Sigmoid colon (tissue), 6 donors: ENCODE measurements at regions not wholly inside any gene's neighbourhood (a gene's known extent, or its start where the extent isn't known, plus 50 kb on each side); places are given as distances from the start of the nearest gene placed in this dataset.

Experiments used
- DNase-seq: peaks from one replicate; pipeline ENCODE4 v3.0.0-alpha.2; 2019
- H3K27ac ChIP-seq, 4 donors: fragments of 200-600 bp; sonication (generic); one replicate each; pipeline ENCODE4 v1.5.1; 2016 to 2019; ENCODE audit warnings: mild to moderate bottlenecking in 1 of 4
- H3K27me3 ChIP-seq, 3 donors: fragments of 200-600 bp; sonication (generic); one replicate each; pipeline ENCODE4 v1.5.1; 2019; ENCODE audit warnings: mild to moderate bottlenecking in 1 of 3
- H3K36me3 ChIP-seq, 4 donors: fragments of 200-600 bp; sonication (generic); one replicate each; pipeline ENCODE4 v1.5.1; 2016 to 2019
- H3K4me1 ChIP-seq, 4 donors: fragments of 200-600 bp; sonication (generic); one replicate each; pipeline ENCODE4 v1.5.1; 2017 to 2019
- H3K4me3 ChIP-seq, 4 donors: fragments of 200-600 bp; sonication (generic); one replicate each; pipeline ENCODE4 v1.5.1; 2017 to 2019; ENCODE audit warnings: mild to moderate bottlenecking in 2 of 4, moderate library complexity in 1 of 4
- H3K9me3 ChIP-seq, 4 donors: fragments of 200-600 bp in 3 of 4; sonication (generic) in 3 of 4; one replicate each; pipeline versions ENCODE4 v1.5.1 to v1.6.1; 2013 to 2019
- EP300 ChIP-seq, 4 donors: sonication (generic); formaldehyde crosslinking; IDR thresholded peaks; one replicate each; pipeline ENCODE4 v1.6.1; 2017; ENCODE audit warnings: antibody characterized with exemption in 4 of 4
- POLR2A ChIP-seq, 2 donors: fragments of 450-650 bp; IDR thresholded peaks; one replicate each; pipeline ENCODE4 v1.6.1; 2016; ENCODE audit warnings: antibody characterized with exemption in 2 of 2, mild to moderate bottlenecking in 2 of 2, moderate library complexity in 2 of 2
- POLR2AphosphoS5 ChIP-seq, 4 donors: sonication (generic); formaldehyde crosslinking; IDR thresholded peaks; one replicate each; pipeline ENCODE4 v1.6.1; 2017; ENCODE audit warnings: antibody characterized with exemption in 4 of 4
- WGBS, 2 donors: extraction: QIAGEN DNeasy Blood & Tissue Kit; methylation state at CpG; one replicate each; pipeline ENCODE4 v1.1.7; 2013; 5-methylcytosine and 5-hydroxymethylcytosine counted together
- intact Hi-C: fragments of 100-400 bp; cut with DNase I; formaldehyde crosslinking; loops from one replicate; pipeline ENCODE4 v1.15.1; 2023
- TF ChIP-seq, protein P1 (sequence below), 4 experiments: fragments of 450-650 bp in 3 of 4; fragments of 200-600 bp in 1 of 4; IDR thresholded peaks; one replicate each; pipeline ENCODE4 v1.5.1; 2016 to 2019; ENCODE audit warnings: antibody characterized with exemption in 4 of 4, mild to moderate bottlenecking in 3 of 4, moderate library complexity in 2 of 4
- donor health status: healthy with polysubstance abuse.
- donor health status: healthy.

DNA sequence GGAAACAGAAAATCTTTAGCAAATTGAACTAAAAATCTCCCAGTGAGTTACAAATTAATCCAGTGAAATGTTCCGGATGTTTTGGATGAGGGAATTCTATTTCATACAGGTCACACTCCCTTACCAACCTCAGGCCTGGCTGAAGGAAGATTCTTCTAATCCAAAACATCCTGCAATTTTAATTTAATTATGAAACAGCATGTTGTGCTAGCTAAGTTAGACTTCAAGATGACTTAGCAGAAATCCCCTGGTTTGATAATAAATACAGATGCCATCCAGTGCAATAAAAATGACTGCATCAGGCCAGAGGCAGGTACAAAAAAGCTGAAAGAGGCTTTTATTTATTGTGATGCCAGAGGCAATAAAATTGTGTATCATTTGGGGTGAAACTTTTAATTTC lies 96.7 kb upstream of the CLDN10 start:
- intact Hi-C loops: no loop called here
- Histone ChIP-seq H3K4me3 (no peak overlapping the region), H3K9me3 (peaks cover 0 to 3% (median 0%) of the 10 kb centered on the region in 4 donors), H3K36me3 (no peaks in the 10 kb centered on the region), H3K4me1 (no peaks in the 10 kb centered on the region), H3K27ac (no peak overlapping the region), H3K27me3 (no peaks in the 10 kb centered on the region)
- 71 to 86% methylated on average over 1 of the region's 1 CpG for WGBS, 2 donors
- DNase-seq: no peak
- no peak for TF ChIP-seq EP300 (IDR thresholded peaks at IDR 0.05)
- TF ChIP-seq, protein P1, sequence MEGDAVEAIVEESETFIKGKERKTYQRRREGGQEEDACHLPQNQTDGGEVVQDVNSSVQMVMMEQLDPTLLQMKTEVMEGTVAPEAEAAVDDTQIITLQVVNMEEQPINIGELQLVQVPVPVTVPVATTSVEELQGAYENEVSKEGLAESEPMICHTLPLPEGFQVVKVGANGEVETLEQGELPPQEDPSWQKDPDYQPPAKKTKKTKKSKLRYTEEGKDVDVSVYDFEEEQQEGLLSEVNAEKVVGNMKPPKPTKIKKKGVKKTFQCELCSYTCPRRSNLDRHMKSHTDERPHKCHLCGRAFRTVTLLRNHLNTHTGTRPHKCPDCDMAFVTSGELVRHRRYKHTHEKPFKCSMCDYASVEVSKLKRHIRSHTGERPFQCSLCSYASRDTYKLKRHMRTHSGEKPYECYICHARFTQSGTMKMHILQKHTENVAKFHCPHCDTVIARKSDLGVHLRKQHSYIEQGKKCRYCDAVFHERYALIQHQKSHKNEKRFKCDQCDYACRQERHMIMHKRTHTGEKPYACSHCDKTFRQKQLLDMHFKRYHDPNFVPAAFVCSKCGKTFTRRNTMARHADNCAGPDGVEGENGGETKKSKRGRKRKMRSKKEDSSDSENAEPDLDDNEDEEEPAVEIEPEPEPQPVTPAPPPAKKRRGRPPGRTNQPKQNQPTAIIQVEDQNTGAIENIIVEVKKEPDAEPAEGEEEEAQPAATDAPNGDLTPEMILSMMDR (IDR thresholded peaks at IDR 0.05): no peak
- TF ChIP-seq POLR2A (IDR thresholded peaks at IDR 0.05): no peak
- TF ChIP-seq POLR2AphosphoS5 (IDR thresholded peaks at IDR 0.05): no peak

DNA sequence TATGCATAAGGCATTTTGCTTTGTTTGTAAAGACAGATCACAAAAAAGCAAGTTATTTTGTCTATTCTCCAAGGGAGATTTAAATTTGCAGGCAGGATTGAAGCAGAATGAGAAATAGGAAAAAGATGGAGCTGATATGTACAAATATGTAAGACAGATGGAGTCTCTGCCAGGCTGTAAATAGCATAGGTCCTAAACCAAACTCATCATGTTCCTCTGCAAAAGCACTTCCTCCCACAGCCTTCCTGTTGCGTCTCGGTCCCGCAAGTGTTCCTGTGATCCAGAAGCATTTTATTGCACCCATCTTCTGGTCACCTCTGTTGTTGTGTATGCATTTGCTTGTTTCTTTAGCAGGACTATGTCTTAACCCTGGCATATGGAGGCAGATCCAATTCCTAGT lies 95.7 kb upstream of the CLDN10 start:
- Histone ChIP-seq H3K9me3 (peaks cover 0 to 3% (median 0%) of the 10 kb centered on the region in 4 donors), H3K4me1 (no peaks in the 10 kb centered on the region), H3K27me3 (no peaks in the 10 kb centered on the region), H3K36me3 (no peaks in the 10 kb centered on the region), H3K27ac (no peak overlapping the region), H3K4me3 (no peak overlapping the region)
- no peak for DNase-seq
- intact Hi-C loops: no loop called here
- TF ChIP-seq POLR2A (IDR thresholded peaks at IDR 0.05) (no peak), POLR2AphosphoS5 (IDR thresholded peaks at IDR 0.05) (no peak), EP300 (IDR thresholded peaks at IDR 0.05) (no peak)
- TF ChIP-seq, protein P1 (IDR thresholded peaks at IDR 0.05): no peak
- WGBS, 2 donors: 13 to 51% methylated on average over 3 of the region's 3 CpGs

DNA sequence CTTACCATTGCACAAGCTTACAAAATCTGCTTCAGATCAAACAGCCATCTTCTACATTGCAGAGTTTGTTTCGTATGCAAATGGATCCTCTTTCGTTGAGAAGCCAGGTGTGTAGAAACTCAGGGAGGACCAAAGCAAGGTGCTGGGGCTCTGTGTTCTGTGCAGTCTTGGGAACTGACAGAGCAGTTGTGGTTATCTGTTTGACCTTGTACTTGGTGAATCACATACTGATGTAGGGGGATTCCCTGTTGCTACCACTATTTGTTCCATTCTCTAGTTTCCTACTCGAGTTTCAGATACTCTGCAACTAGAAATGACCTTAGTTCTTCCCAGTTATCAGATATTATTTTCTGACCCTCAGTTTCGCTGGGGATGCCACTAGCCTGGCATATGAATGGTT lies 95.2 kb upstream of the CLDN10 start:
- intact Hi-C loops: no loop called here
- Histone ChIP-seq H3K36me3 (no peaks in the 10 kb centered on the region), H3K4me1 (no peaks in the 10 kb centered on the region), H3K27me3 (no peaks in the 10 kb centered on the region), H3K27ac (no peak overlapping the region), H3K9me3 (peaks cover 0 to 3% (median 0%) of the 10 kb centered on the region in 4 donors), H3K4me3 (no peak overlapping the region)
- no peak for DNase-seq
- WGBS, 2 donors: 68 to 69% methylated on average over 4 of the region's 4 CpGs
- TF ChIP-seq, protein P1 (IDR thresholded peaks at IDR 0.05): no peak
- no peak for TF ChIP-seq EP300 (IDR thresholded peaks at IDR 0.05)
- TF ChIP-seq POLR2AphosphoS5 (IDR thresholded peaks at IDR 0.05): no peak
- no peak for TF ChIP-seq POLR2A (IDR thresholded peaks at IDR 0.05)

DNA sequence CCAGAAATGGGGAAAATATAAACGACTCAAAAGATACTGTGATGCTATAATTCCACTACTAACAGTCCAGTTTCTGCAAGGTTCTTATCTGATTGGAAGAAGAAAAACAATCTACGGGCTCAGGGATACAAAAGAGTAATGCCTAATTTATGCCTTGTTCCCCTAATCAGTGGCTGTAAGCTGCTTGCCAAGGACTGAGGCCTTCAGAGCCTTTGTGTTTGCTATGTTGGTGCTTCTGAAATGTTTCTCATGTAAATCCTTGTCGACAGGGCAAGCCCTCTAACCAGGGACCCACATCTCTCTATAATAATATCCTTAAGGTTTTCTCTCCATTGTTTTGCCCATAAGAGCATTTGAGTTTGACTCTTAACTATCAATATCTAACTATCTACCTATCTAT lies 89.7 kb upstream of the CLDN10 start:
- H3K27me3 ChIP-seq: no peaks in the 10 kb centered on the region
- intact Hi-C loops: no loop called here
- no peaks in the 10 kb centered on the region for H3K4me1 ChIP-seq
- no peak overlapping the region for H3K27ac ChIP-seq
- H3K36me3 ChIP-seq: no peaks in the 10 kb centered on the region
- no peak for DNase-seq
- WGBS, 2 donors: 64 to 65% methylated on average over 3 of the region's 3 CpGs
- peaks cover 0 to 3% (median 0%) of the 10 kb centered on the region in 4 donors for H3K9me3 ChIP-seq
- TF ChIP-seq, protein P1 (IDR thresholded peaks at IDR 0.05): no peak
- no peak for TF ChIP-seq EP300 (IDR thresholded peaks at IDR 0.05)
- no peak for TF ChIP-seq POLR2A (IDR thresholded peaks at IDR 0.05)
- TF ChIP-seq POLR2AphosphoS5 (IDR thresholded peaks at IDR 0.05): no peak
- no peak overlapping the region for H3K4me3 ChIP-seq

DNA sequence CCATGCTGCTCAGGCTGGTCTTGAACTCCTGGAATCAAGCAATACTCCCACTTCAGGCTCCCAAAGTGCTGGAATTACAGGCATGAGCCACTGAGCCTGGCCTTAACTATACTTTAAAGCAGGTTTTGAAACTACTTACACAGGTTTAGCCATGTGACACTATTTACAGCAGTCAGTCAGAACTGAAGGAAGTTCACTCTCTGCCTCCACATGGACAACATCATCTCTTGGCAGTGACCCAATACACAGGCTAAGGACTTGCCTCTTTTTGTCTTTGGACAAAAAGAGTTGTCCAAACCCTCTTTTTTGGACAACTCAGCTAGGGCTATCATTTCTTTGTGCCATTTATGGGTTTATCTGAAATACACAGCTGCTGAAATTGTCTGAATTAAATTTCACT lies 89.0 kb upstream of the CLDN10 start:
- TF ChIP-seq POLR2A (IDR thresholded peaks at IDR 0.05): no peak
- TF ChIP-seq EP300 (IDR thresholded peaks at IDR 0.05): no peak
- TF ChIP-seq, protein P1 (IDR thresholded peaks at IDR 0.05): no peak
- TF ChIP-seq POLR2AphosphoS5 (IDR thresholded peaks at IDR 0.05): no peak
- intact Hi-C loops: no loop called here
- Histone ChIP-seq H3K4me3 (no peak overlapping the region), H3K9me3 (peaks cover 0 to 3% (median 0%) of the 10 kb centered on the region in 4 donors), H3K27ac (no peak overlapping the region), H3K4me1 (no peaks in the 10 kb centered on the region), H3K27me3 (no peaks in the 10 kb centered on the region), H3K36me3 (no peaks in the 10 kb centered on the region)
- no peak for DNase-seq
